ENCODE measurements at regions not wholly inside any gene's neighbourhood (a gene's known extent, or its start where the extent isn't known, plus 50 kb on each side); places are given as distances from the start of the nearest gene placed in this dataset.

DNA sequence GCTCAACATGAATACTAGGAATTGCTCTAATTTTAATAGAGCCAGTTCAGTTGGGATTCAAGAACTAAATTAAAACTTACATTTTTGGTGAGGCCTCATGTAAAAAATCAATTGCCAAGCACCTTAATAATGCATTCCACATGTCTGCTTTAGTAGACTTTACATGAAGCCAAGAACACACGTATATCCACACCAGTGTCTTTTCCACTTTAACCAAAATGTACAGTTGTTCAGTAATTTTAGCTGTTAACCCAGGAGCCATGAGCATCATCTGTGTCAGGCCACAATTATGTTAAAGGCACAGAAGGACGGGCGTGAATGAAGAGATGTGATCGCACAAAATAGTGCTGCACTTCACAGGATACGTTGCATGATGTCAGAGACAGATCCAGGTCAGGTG lies 136.7 kb downstream of the TLR5 start:
- DNase-seq (ENCODE audit: low read depth, low spot score) (no peak), FAIRE-seq (no peak)
- Histone ChIP-seq H2AFZ (ENCODE audit: low read depth, low read length) (no peak overlapping the region), H3K79me2 (ENCODE audit: control insufficient read depth, insufficient read depth, low read length) (no peaks in the 10 kb centered on the region), H3K9me3 (replicated peaks; ENCODE audit: control insufficient read depth, insufficient read depth, low read length) (no peaks in the 10 kb centered on the region), H3K9me1 (replicated peaks; ENCODE audit: control insufficient read depth, extremely low read depth, insufficient read depth, low read length) (no peaks in the 10 kb centered on the region), H3K27ac (ENCODE audit: insufficient read depth, low read depth, low read length) (no peak overlapping the region), H3K4me1 (ENCODE audit: control insufficient read depth, extremely low read depth, insufficient read depth, low read length) (no peaks in the 10 kb centered on the region), H3K9ac (replicated peaks; ENCODE audit: extremely low read depth, insufficient read depth, low read length) (no peak overlapping the region), H3K4me2 (ENCODE audit: insufficient read depth, low read length) (no peak overlapping the region), H3K27me3 (ENCODE audit: control insufficient read depth in 2 of 2, insufficient read depth in 2 of 2, low read length in 2 of 2) (no peaks in the 10 kb centered on the region), H4K20me1 (replicated peaks; ENCODE audit: control insufficient read depth, extremely low read depth, insufficient read depth, low read length) (no peaks in the 10 kb centered on the region), H3K36me3 (ENCODE audit: control insufficient read depth in 2 of 2, extremely low read depth in 1 of 2, insufficient read depth in 2 of 2, low read length in 2 of 2) (no peaks in the 10 kb centered on the region), H3K4me3 (replicated peaks in 1 of 3; ENCODE audit: insufficient read depth in 1 of 3, low read depth in 1 of 3, low read length in 3 of 3) (no peak overlapping the region)
- dilution Hi-C loops (cut with MboI; ENCODE audit: extremely low pct_ligation_motif_present, low sequenced_read_pairs): no loop called here
- ChIA-PET POLR2A (no interaction called here), CTCF (no interaction called here)
- TF ChIP-seq POLR2A (IDR thresholded peaks at IDR 0.05; ENCODE audit: low read depth, low read length): no peak
- TF ChIP-seq MAX (IDR thresholded peaks at IDR 0.05; ENCODE audit: insufficient read depth, insufficient read length): no peak
- TF ChIP-seq CTCF (IDR thresholded peaks at IDR 0.05; ENCODE audit: extremely low read depth in 1 of 2, insufficient read depth in 1 of 2, low read depth in 1 of 2, low read length in 2 of 2): no peak
- no TSS peak for BruUV-seq (replicated peaks)
- intact Hi-C loops (cut with micrococcal nuclease): no loop called here

DNA sequence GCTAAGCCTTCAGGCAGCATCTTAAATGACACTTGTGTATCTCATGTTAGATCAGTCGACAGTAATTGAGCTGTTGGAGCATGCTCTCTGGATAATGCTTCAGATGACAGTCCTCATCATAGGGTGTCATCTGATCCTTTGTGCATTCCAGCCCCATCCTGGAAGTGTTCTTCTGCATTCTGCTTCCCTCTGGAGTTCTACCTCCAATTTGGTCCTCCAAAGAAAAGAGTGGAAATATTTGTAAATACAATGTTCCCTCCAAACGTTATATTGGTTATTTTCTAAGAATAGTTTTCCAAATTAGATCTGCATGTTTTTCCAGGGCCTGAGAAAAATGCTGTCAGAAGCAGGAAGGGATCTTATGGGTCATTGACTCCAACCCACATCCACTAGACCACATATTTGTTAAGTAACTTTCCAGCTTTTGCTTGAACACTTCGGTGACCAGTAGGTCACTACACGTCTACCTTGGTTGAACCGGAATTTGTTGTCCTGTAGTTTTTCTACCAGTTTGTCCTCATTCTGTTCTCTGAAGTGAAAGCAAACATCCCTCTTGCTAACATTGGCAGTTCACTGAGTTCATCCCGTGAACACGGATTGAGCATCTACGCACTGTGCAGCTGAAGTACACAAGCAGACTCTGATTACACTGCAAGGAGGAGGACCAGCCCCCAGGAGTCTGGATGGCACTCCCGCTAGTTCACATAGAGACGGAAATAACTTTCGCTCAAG lies 136.0 kb downstream of the TLR5 start:
- no peaks in the 10 kb centered on the region for H3K79me2 ChIP-seq (ENCODE audit: control insufficient read depth, insufficient read depth, low read length)
- DNase-seq (ENCODE audit: low read depth, low spot score): no peak
- no peaks in the 10 kb centered on the region for H3K4me1 ChIP-seq (ENCODE audit: control insufficient read depth, extremely low read depth, insufficient read depth, low read length)
- POLR2A ChIA-PET: no interaction called here
- intact Hi-C loops (cut with micrococcal nuclease): no loop called here
- dilution Hi-C loops (cut with MboI; ENCODE audit: extremely low pct_ligation_motif_present, low sequenced_read_pairs): no loop called here
- no TSS peak for BruUV-seq (replicated peaks)
- H3K9me3 ChIP-seq (replicated peaks; ENCODE audit: control insufficient read depth, insufficient read depth, low read length): no peaks in the 10 kb centered on the region
- no peaks in the 10 kb centered on the region for H4K20me1 ChIP-seq (replicated peaks; ENCODE audit: control insufficient read depth, extremely low read depth, insufficient read depth, low read length)
- no peak overlapping the region for H3K9ac ChIP-seq (replicated peaks; ENCODE audit: extremely low read depth, insufficient read depth, low read length)
- CTCF ChIA-PET: interaction anchor here (0.6 to 1.2 kb wide), 2 partner anchors 14 to 117 kb away, joined by 3 read pairs; no protein-coding TSS in a partner anchor
- no peak overlapping the region for H3K27ac ChIP-seq (ENCODE audit: insufficient read depth, low read depth, low read length)
- TF ChIP-seq EZH2 (IDR thresholded peaks at IDR 0.05; ENCODE audit: borderline replicate concordance, low read depth, low read length, severe bottlenecking): no peak
- no peak for TF ChIP-seq CTCF (IDR thresholded peaks at IDR 0.05; ENCODE audit: extremely low read depth in 1 of 2, insufficient read depth in 1 of 2, low read depth in 1 of 2, low read length in 2 of 2)
- TF ChIP-seq POLR2AphosphoS5 (IDR thresholded peaks at IDR 0.05; ENCODE audit: insufficient read depth, low read depth, low read length): no peak
- TF ChIP-seq GATA2 (IDR thresholded peaks at IDR 0.05; ENCODE audit: insufficient read depth, insufficient read length, low read depth, low read length): no peak
- TF ChIP-seq MYC (IDR thresholded peaks at IDR 0.05; ENCODE audit: low read depth, low read length): no peak
- TF ChIP-seq MAX (IDR thresholded peaks at IDR 0.05; ENCODE audit: insufficient read depth, insufficient read length): no peak
- FAIRE-seq: no peak
- no peaks in the 10 kb centered on the region for H3K27me3 ChIP-seq (ENCODE audit: control insufficient read depth in 2 of 2, insufficient read depth in 2 of 2, low read length in 2 of 2)
- no peak overlapping the region for H3K4me3 ChIP-seq (replicated peaks in 1 of 3; ENCODE audit: insufficient read depth in 1 of 3, low read depth in 1 of 3, low read length in 3 of 3)
- H3K36me3 ChIP-seq (ENCODE audit: control insufficient read depth in 2 of 2, extremely low read depth in 1 of 2, insufficient read depth in 2 of 2, low read length in 2 of 2): no peaks in the 10 kb centered on the region
- no peak overlapping the region for H2AFZ ChIP-seq (ENCODE audit: low read depth, low read length)
- no peak overlapping the region for H3K4me2 ChIP-seq (ENCODE audit: insufficient read depth, low read length)
- H3K9me1 ChIP-seq (replicated peaks; ENCODE audit: control insufficient read depth, extremely low read depth, insufficient read depth, low read length): no peaks in the 10 kb centered on the region
